Right lobe of liver (tissue), 4 donors: ENCODE measurements at regions not wholly inside any gene's neighbourhood (a gene's known extent, or its start where the extent isn't known, plus 50 kb on each side); places are given as distances from the start of the nearest gene placed in this dataset.

Experiments used
- POLR2A ChIP-seq: fragments of 450-650 bp; IDR thresholded peaks from one replicate; pipeline ENCODE4 v1.6.1; 2017; ENCODE audit warnings: antibody characterized with exemption, mild to moderate bottlenecking
- TF ChIP-seq, protein P1 (sequence below), 4 donors: fragments of 200-600 bp in 3 of 4; fragments of 450-650 bp in 1 of 4; IDR thresholded peaks; one replicate each; pipeline versions ENCODE4 v1.5.1 to v1.8.0; 2016 to 2022; ENCODE audit warnings: antibody characterized with exemption in 4 of 4, mild to moderate bottlenecking in 2 of 4
- donor health status: DM: no; HTN: no; CAD: no.
- donor health status: DM: no; HTN: no; CAD: no.
- donor health status: DM: no; HTN: yes; CAD: no.

DNA sequence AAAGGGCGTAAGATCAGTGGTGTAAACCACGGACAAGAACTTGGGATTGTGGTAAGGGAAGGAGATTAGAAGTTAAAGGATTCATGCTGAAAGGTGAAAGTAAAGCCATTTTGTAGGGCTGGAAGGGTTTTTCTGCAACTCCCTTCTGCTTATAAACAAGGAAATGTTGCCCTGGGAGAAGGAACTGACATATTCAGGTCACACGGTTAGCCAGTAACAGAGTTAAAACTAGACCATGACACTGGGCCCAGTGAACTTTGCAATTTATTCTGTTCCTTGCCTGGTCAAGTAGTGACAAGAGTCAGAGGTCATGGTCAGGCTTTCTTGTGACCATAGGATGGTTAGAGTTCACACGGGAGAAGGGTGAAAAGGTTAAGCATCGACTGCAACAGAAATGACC, 323.3 kb downstream of the DMRT2 start:
- TF ChIP-seq, protein P1, sequence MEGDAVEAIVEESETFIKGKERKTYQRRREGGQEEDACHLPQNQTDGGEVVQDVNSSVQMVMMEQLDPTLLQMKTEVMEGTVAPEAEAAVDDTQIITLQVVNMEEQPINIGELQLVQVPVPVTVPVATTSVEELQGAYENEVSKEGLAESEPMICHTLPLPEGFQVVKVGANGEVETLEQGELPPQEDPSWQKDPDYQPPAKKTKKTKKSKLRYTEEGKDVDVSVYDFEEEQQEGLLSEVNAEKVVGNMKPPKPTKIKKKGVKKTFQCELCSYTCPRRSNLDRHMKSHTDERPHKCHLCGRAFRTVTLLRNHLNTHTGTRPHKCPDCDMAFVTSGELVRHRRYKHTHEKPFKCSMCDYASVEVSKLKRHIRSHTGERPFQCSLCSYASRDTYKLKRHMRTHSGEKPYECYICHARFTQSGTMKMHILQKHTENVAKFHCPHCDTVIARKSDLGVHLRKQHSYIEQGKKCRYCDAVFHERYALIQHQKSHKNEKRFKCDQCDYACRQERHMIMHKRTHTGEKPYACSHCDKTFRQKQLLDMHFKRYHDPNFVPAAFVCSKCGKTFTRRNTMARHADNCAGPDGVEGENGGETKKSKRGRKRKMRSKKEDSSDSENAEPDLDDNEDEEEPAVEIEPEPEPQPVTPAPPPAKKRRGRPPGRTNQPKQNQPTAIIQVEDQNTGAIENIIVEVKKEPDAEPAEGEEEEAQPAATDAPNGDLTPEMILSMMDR (IDR thresholded peaks at IDR 0.05) = no peak
- TF ChIP-seq POLR2A = no peak
